ENCODE measurements at regions not wholly inside any gene's neighbourhood (a gene's known extent, or its start where the extent isn't known, plus 50 kb on each side); places are given as distances from the start of the nearest gene placed in this dataset.

DNA sequence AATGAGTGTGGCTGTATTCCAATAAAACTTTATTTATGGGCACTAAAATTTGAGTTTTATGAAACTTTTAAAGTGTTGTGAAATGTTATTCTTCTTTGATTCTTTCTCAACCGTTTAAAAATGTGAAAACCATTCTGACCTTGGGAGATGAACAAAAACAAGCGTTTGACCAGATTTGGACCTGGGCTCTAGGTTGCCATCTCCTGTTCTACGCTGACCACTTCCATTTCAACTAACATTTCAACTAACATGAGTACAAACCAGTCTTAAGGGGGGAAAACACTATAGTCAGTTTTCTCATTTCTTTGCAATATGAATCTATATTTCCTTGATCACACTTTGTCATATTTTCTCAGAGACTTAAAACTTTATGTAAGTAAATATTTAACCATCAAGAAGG lies 118.4 kb upstream of the IRX5 start:
- no peaks in the 10 kb centered on the region for H3K36me3 ChIP-seq
- H3K9me3 ChIP-seq = no peaks in the 10 kb centered on the region
- intact Hi-C loops (cut with DNase I) = no loop called here
- no peak overlapping the region for H3K27ac ChIP-seq
- TF ChIP-seq, protein P1, sequence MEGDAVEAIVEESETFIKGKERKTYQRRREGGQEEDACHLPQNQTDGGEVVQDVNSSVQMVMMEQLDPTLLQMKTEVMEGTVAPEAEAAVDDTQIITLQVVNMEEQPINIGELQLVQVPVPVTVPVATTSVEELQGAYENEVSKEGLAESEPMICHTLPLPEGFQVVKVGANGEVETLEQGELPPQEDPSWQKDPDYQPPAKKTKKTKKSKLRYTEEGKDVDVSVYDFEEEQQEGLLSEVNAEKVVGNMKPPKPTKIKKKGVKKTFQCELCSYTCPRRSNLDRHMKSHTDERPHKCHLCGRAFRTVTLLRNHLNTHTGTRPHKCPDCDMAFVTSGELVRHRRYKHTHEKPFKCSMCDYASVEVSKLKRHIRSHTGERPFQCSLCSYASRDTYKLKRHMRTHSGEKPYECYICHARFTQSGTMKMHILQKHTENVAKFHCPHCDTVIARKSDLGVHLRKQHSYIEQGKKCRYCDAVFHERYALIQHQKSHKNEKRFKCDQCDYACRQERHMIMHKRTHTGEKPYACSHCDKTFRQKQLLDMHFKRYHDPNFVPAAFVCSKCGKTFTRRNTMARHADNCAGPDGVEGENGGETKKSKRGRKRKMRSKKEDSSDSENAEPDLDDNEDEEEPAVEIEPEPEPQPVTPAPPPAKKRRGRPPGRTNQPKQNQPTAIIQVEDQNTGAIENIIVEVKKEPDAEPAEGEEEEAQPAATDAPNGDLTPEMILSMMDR (IDR thresholded peaks at IDR 0.05) = no peak
- H3K4me3 ChIP-seq = no peak overlapping the region
- no peaks in the 10 kb centered on the region for H3K4me1 ChIP-seq
- ATAC-seq (peak in 1 of 2 donors; percentile 53), DNase-seq (no peak)
- no peaks in the 10 kb centered on the region for H3K27me3 ChIP-seq (ENCODE audit: low read depth)

DNA sequence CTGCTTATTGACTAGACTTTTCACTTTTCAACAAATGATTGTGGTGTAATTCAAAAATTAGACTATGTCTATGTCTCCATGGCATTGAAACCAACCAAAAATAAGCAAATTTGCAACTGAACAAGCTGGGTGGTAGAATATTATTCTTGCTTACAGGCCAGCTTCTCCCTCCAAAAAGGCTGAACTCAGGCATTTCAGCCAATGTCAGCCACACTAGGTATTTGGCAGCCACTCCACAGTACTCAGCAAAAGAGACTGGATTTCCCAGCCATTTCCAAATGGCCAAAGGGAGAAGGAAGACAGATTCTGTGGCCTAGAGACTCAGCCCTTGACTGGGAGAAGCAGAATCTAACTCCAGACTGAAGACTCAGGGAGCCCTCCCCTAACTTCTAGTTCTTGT lies 121.8 kb upstream of the IRX5 start:
- Histone ChIP-seq H3K4me1 (no peaks in the 10 kb centered on the region), H3K4me3 (no peak overlapping the region), H3K27ac (no peak overlapping the region), H3K9me3 (no peaks in the 10 kb centered on the region), H3K36me3 (no peaks in the 10 kb centered on the region), H3K27me3 (ENCODE audit: low read depth) (no peaks in the 10 kb centered on the region)
- TF ChIP-seq, protein P1 (IDR thresholded peaks at IDR 0.05) = no peak
- ATAC-seq (no peak), DNase-seq (no peak)
- intact Hi-C loops (cut with DNase I) = no loop called here

- intact Hi-C loops (cut with DNase I) = no loop called here
- Histone ChIP-seq H3K4me3 (no peak overlapping the region), H3K27me3 (ENCODE audit: low read depth) (no peaks in the 10 kb centered on the region), H3K9me3 (no peaks in the 10 kb centered on the region), H3K36me3 (no peaks in the 10 kb centered on the region), H3K27ac (no peak overlapping the region), H3K4me1 (no peaks in the 10 kb centered on the region)
- ATAC-seq (no peak), DNase-seq (no peak)
- TF ChIP-seq, protein P1 (IDR thresholded peaks at IDR 0.05) = no peak
These were observed 123.7 kb upstream of the IRX5 start for GRCh38 chr16:54806881-54807360.

DNA sequence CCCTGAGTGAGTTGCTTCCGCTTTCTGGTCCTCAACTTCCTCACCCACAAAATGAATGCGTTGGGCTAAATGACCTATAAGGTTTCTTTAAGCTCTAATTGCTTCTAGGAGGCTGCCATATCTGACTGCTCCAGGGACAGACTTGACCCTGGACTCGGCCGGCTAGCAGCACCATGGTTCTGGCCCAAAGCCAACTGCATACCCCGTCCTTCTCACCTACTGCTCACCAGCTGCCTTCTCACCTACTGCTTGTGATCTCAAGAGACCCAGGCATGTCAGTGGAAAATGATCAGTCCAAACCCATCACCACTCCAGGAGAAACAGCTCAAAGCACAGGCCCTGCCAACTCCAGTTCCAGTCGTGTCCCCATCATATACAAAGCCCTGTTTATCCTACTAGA lies 124.3 kb upstream of the IRX5 start:
- DNase-seq (no peak), ATAC-seq (no peak)
- no peaks in the 10 kb centered on the region for H3K4me1 ChIP-seq
- H3K4me3 ChIP-seq = no peak overlapping the region
- no peaks in the 10 kb centered on the region for H3K9me3 ChIP-seq
- H3K36me3 ChIP-seq = no peaks in the 10 kb centered on the region
- TF ChIP-seq, protein P1 (IDR thresholded peaks at IDR 0.05) = no peak
- no peaks in the 10 kb centered on the region for H3K27me3 ChIP-seq (ENCODE audit: low read depth)
- intact Hi-C loops (cut with DNase I) = no loop called here
- no peak overlapping the region for H3K27ac ChIP-seq

DNA sequence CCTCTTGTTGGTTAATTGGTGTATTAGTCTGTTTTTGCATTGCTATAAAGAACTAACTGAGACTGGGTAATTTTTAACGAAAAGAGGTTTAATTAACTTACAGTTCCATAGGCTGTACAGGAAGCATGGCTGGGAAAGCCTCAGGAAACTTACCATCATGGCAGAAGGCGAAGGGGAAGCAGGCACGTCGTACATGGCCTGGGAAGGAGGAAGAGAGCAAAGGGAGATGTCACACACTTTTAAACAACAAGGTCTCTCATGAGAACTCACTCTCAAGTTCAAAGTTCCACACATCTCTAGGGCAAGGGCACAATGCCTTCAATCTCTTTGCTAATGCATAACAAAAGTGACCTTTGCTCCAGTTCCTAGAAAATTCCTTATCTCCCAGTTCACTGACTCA lies 125.0 kb upstream of the IRX5 start:
- H3K4me1 ChIP-seq = no peaks in the 10 kb centered on the region
- no peak overlapping the region for H3K4me3 ChIP-seq
- intact Hi-C loops (cut with DNase I) = no loop called here
- H3K27me3 ChIP-seq (ENCODE audit: low read depth) = no peaks in the 10 kb centered on the region
- H3K27ac ChIP-seq = no peak overlapping the region
- ATAC-seq = no peak
- H3K36me3 ChIP-seq = no peaks in the 10 kb centered on the region
- H3K9me3 ChIP-seq = no peaks in the 10 kb centered on the region
- TF ChIP-seq, protein P1 (IDR thresholded peaks at IDR 0.05) = no peak
- DNase-seq = no peak

All from lower lobe of right lung (tissue), 2 donors.